Ectodermal cell (in vitro differentiated cells): ENCODE measurements at regions not wholly inside any gene's neighbourhood (a gene's known extent, or its start where the extent isn't known, plus 50 kb on each side); places are given as distances from the start of the nearest gene placed in this dataset.

Experiments
- H3K27ac ChIP-seq: 2 replicates; pipeline ENCODE4 v1.7.0; 2013; ENCODE audit warnings: mild to moderate bottlenecking, low read depth, low read length; ENCODE audit not compliant: insufficient read depth, poor library complexity, severe bottlenecking
- H3K27me3 ChIP-seq: 2 replicates; pipeline ENCODE4 v1.7.0; 2013; ENCODE audit warnings: mild to moderate bottlenecking, low read length; ENCODE audit not compliant: insufficient read depth, control insufficient read depth, poor library complexity, severe bottlenecking
- H3K36me3 ChIP-seq: one replicate; pipeline ENCODE4 v1.7.0; 2013; ENCODE audit warnings: low read length; ENCODE audit not compliant: control insufficient read depth, insufficient read depth
- H3K4me1 ChIP-seq: one replicate; pipeline ENCODE4 v1.7.0; 2013; ENCODE audit warnings: low read length; ENCODE audit not compliant: control insufficient read depth, insufficient read depth
- H3K4me3 ChIP-seq: 2 replicates; pipeline ENCODE4 v1.7.0; 2013; ENCODE audit warnings: low read depth, low read length, control low read depth; ENCODE audit not compliant: insufficient read depth
- H3K9me3 ChIP-seq: 2 replicates; pipeline ENCODE4 v1.7.0; 2013; ENCODE audit warnings: mild to moderate bottlenecking, low read length, moderate library complexity; ENCODE audit not compliant: control insufficient read depth
- WGBS, 2 experiments: methylation state at CpG; one replicate each; pipeline ENCODE4 v1.1.7; 2013; ENCODE audit warnings: missing lambda C conversion rate in 2 of 2; 5-methylcytosine and 5-hydroxymethylcytosine counted together

DNA sequence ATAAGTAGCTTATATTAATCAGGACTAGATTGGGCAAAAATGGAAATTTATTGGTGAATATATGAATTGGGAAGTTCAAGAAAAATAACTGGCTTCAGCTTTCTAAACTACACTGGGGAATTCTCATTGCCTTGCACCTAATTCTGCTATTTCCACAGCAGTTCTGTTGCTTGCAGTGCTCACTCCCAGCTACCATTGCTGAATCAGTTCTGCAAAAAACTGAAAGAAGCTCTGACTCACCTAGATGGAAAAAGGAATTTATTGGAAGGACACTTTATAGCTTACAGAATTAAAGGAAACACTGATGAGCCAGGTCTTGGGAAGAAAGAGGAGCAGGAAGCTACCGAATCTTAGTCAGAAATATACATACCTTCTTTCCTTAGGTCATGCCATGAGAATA lies 60.3 kb upstream of the ACVR1 start:
- Histone ChIP-seq H3K4me1 (peaks cover 22% of the 10 kb centered on the region), H3K36me3 (no peaks in the 10 kb centered on the region), H3K9me3 (no peaks in the 10 kb centered on the region), H3K4me3 (no peak overlapping the region), H3K27ac (no peak overlapping the region), H3K27me3 (peaks cover 85% of the 10 kb centered on the region)
- WGBS, 2 experiments, result 86 to 100% methylated on average over 1 of the region's 1 CpG

DNA sequence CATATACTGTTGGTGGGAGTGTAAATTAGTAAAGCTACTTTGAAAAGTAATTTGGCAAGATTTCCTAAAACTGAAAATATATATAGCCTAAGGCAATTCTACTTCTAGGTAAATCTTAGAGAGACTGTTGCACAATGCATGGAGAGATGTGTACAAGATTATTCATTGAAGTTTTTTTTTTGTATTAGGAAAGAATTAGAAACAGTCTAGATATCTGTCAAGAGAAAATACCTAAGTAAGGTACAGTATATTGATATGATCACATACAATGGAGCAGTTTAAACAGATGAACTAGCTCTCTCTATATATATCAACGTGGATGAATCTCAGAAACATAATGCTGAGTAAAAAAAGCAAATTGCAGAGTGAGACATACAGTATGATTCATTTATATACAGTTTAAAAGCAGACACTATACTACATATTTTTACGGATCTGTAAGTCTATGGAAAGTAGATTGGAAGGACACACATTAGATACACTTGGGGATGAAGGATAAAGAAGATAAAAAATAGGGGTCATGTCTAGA lies 59.3 kb upstream of the ACVR1 start:
- Histone ChIP-seq H3K9me3 (no peaks in the 10 kb centered on the region), H3K36me3 (no peaks in the 10 kb centered on the region), H3K4me3 (no peak overlapping the region), H3K4me1 (peaks cover 22% of the 10 kb centered on the region), H3K27ac (no peak overlapping the region), H3K27me3 (peaks cover 88% of the 10 kb centered on the region)
- 88% methylated on average over 1 of the region's 2 CpGs; no CpG with 5 or more reads in 1 of the 2 experiments for WGBS, 2 experiments

DNA sequence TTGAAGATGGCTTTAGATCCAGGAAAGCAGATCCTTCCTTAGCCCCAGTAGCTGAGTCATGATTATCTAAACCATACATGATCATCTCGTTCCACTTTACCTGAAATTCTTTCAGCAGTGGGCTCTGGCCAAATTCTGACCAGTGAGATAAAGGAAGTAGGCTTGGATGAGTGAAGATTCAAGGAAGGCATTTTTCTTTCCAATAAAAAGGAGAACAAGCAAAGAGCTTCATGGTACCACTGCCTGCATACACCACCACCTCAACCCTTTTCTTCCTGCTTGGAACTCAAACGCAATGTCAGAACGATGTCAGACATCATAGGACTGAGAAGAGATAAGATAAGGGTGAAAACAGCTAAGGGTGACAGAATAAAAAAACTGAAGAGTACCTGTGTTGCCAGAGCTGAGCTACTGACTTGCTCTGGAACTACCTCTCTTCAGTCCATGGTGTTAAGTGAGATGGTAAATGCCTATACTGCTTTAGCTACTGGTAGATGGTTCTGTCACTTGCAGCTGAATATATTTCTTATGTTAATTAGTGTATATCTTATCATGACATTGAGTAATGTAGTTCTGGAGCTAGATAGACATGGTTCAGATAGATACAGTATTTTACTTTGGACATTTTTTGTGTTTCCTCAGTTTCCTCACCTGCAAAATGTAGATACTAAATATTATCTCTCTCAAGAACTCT lies 58.7 kb upstream of the ACVR1 start:
- H3K9me3 ChIP-seq, result no peaks in the 10 kb centered on the region
- H3K27me3 ChIP-seq, result peaks cover 88% of the 10 kb centered on the region
- WGBS, 2 experiments, result 91 to 100% methylated on average over 2 to 3 of the region's 3 CpGs
- no peak overlapping the region for H3K4me3 ChIP-seq
- peaks cover 22% of the 10 kb centered on the region for H3K4me1 ChIP-seq
- H3K36me3 ChIP-seq, result no peaks in the 10 kb centered on the region
- no peak overlapping the region for H3K27ac ChIP-seq

DNA sequence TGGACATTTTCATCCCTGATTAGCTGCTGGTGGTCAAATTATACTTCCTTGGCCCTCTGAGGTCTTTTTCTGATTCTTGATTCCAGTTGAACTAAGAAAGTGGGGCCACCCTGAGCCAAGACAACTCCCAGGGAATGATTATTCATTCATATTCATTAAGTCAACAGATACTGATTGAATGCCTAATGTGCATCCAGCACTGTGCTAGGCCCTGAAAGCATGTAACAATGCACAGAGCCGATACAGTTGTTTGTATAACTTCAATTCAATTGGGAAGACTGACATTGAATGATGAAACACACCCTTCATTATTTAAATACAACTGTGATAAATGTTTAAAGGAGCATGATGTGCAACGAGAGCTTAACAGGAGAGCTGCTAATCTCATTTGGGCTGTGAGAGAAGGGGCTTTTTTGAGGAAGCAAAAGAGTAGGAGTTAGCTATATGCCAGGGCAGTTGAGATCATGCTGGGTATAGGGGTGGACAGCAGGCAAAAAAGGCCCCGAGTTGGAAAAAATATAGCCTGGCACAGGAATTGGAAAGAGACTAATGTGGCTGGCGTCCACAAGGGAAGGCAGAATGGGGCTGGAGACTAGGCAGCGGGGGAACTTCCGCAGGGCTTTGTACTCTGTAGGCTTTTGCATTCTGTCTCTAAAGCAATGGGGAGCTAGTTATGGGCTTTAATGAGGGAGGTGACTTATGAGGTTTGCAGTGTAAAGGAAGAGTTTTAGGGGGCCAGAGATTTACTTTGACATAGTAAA lies 57.2 kb upstream of the ACVR1 start:
- Histone ChIP-seq H3K4me3 (no peak overlapping the region), H3K36me3 (no peaks in the 10 kb centered on the region), H3K27ac (peak overlapping the region; percentile 16), H3K4me1 (peaks cover 22% of the 10 kb centered on the region), H3K27me3 (peaks cover 93% of the 10 kb centered on the region), H3K9me3 (no peaks in the 10 kb centered on the region)
- 3 to 4% methylated on average over 6 of the region's 6 CpGs for WGBS, 2 experiments

DNA sequence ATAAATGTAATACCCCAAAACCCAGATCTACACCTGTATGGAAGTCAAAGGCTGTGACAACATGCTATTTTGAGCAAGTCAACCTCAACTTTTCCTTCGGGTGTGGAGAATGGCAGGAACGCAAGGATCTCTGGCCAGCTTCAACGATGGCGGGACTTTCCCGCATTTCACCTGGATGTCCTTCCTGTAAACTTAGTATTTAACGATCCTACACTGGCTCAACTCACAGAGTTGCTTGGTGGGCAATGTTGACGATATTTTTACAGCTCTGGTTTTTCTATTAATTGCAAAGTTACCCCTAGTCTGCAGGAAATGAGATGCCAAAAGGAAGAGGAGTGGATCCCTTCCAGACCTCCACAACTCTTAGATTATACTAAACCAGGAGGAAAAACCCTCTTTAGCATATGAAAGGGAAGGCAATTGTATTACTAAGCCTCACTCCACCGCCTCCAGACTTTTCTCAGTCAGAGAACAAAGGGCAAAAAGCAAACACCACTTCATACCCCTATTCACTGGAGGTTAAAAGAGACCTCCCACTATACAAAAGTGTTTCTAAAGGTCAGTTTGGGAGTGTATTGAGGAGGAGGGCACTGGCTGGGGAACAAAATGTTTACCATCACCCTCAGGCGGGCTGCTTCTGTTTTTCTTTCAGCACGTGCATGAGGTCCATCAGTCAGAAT lies 56.5 kb upstream of the ACVR1 start:
- no peaks in the 10 kb centered on the region for H3K9me3 ChIP-seq
- peaks cover 22% of the 10 kb centered on the region for H3K4me1 ChIP-seq
- peak overlapping the region; percentile 6 for H3K4me3 ChIP-seq
- peaks cover 95% of the 10 kb centered on the region for H3K27me3 ChIP-seq
- WGBS, 2 experiments, result 0 to 1% methylated on average over 10 of the region's 10 CpGs
- H3K27ac ChIP-seq, result peak overlapping the region; percentile 42
- H3K36me3 ChIP-seq, result no peaks in the 10 kb centered on the region

DNA sequence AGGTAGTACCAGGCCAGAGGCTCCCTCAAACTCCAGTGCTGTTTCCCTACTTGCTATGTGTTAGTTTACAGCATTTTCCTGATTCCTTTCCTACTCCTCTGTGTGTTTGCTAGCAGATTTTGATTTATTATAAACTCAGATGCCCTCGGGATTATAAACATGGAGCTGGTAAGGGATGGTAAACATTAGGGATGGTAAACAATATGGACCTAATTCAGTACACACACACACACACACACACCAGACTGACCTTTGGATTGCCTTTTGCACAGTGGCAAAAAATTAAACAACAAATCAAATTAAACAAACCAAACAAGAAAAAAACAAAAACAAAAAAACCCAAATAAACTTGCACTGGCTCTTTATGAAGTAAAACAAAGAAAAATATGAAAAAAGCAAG lies 55.4 kb upstream of the ACVR1 start:
- no CpG with 5 or more reads among the region's 1 CpG for WGBS, 2 experiments
- no peaks in the 10 kb centered on the region for H3K9me3 ChIP-seq
- peaks cover 22% of the 10 kb centered on the region for H3K4me1 ChIP-seq
- no peak overlapping the region for H3K27ac ChIP-seq
- no peak overlapping the region for H3K4me3 ChIP-seq
- peaks cover 97% of the 10 kb centered on the region for H3K27me3 ChIP-seq
- H3K36me3 ChIP-seq, result no peaks in the 10 kb centered on the region

DNA sequence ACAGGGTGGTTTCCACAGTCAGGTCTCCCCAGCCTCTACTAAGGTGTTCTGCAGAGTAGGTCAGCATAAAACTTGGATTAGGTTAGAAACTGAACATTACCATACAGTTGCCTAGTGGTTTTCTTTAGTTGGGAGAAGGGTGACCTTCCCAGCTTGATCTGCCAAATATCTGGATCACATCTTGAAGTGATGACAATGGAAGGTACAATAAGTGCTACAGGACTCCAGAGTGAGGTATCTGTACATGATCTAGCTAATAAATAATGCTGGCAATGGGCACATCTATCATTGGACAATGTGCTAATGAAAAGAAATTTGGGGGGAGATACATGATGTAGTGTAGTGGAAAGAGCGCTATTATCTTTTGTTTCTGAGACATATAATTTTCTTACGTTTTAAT lies 54.6 kb upstream of the ACVR1 start:
- peaks cover 92% of the 10 kb centered on the region for H3K27me3 ChIP-seq

DNA sequence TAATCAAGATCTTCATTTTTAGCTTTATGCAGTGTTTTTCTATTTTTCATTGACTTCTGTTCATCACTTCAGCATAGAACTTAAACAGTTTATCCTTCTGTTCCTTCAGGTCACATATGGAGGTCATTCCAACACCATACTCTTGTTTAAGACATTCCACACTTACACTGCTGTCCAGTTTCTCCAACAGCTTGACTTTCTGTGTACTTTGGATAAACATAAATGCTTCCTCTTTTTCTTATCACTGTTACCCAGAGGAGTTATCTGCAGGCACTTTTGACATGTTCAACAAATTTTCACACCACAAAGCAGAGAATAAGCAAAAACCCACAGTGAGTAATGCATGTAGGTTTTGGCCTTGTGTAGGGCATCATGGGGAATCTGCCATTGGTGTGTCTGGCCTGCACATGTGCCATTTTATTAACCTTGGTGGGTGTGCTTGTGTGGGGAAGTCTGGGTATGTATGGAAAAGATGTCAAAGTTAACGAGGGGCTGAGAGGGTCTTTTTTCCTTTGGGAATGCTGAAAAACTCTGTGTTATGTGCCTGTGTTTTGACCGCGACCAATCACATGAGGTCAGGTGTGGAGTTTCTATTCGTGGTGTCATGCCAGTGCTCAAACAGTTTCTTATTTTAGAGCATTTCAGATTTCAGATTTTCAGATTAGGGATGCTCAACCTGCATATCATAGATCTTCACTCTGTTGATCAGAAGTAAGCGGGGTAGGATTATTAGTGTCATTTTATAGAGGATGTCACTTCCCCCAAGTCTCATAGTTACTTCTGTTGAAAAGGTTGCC lies 53.9 kb upstream of the ACVR1 start:
- Histone ChIP-seq H3K27me3 (peaks cover 92% of the 10 kb centered on the region), H3K4me3 (no peak overlapping the region), H3K9me3 (no peaks in the 10 kb centered on the region), H3K27ac (no peak overlapping the region), H3K4me1 (peaks cover 22% of the 10 kb centered on the region), H3K36me3 (no peaks in the 10 kb centered on the region)
- WGBS, 2 experiments, result 94 to 96% methylated on average over 4 of the region's 5 CpGs

More for the DNA sequence above, 54.6 kb upstream of the ACVR1 start:
- 100% methylated on average over 1 of the region's 2 CpGs for WGBS, 2 experiments
- Histone ChIP-seq H3K4me1 (peaks cover 22% of the 10 kb centered on the region), H3K4me3 (no peak overlapping the region), H3K9me3 (no peaks in the 10 kb centered on the region), H3K27ac (no peak overlapping the region), H3K36me3 (no peaks in the 10 kb centered on the region)

DNA sequence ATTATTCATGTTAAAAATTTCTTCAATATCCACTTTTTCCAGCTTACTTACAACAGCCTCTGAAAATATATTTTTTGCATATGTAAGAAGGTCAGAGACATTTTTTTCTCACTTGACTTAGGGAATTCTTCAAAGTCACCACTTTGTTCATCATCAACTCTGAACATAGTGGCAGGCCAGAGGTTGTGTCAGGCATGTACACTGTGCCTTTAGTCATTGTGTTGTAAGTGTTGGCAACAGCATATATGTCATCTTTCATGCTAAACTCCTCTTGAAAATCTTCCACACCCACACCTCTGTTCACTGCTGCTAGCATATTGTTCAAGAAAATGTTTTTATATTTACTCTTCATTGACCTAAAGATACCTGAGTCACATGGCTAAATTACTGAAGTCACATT lies 52.2 kb upstream of the ACVR1 start:
- peaks cover 82% of the 10 kb centered on the region for H3K27me3 ChIP-seq
- no peak overlapping the region for H3K4me3 ChIP-seq
- no peak overlapping the region for H3K27ac ChIP-seq
- no peaks in the 10 kb centered on the region for H3K36me3 ChIP-seq
- no peaks in the 10 kb centered on the region for H3K9me3 ChIP-seq
- H3K4me1 ChIP-seq, result peaks cover 15% of the 10 kb centered on the region
